ENCODE measurements at regions not wholly inside any gene's neighbourhood (a gene's known extent, or its start where the extent isn't known, plus 50 kb on each side); places are given as distances from the start of the nearest gene placed in this dataset.

- Histone ChIP-seq H3K27ac (ENCODE audit: low read depth, low read length) (no peak overlapping the region), H3K79me2 (ENCODE audit: insufficient read depth, low read length) (no peaks in the 10 kb centered on the region), H3K4me3 (replicated peaks in 1 of 2; ENCODE audit: low read depth in 1 of 2, low read length in 2 of 2) (no peak overlapping the region), H3K4me1 (ENCODE audit: control insufficient read depth in 1 of 2, insufficient read depth in 2 of 2, low read length in 2 of 2) (no peaks in the 10 kb centered on the region), H4K20me1 (ENCODE audit: insufficient read depth) (no peaks in the 10 kb centered on the region), H3K36me3 (ENCODE audit: control insufficient read depth in 1 of 2, insufficient read depth in 2 of 2, low read length in 2 of 2) (no peaks in the 10 kb centered on the region), H3K9ac (ENCODE audit: low read length) (no peak overlapping the region), H3K27me3 (ENCODE audit: insufficient read depth, low read length) (peaks cover 37% of the 10 kb centered on the region), H2AFZ (ENCODE audit: low read depth, low read length, poor library complexity, severe bottlenecking) (no peak overlapping the region), H3K4me2 (ENCODE audit: low read length) (no peak overlapping the region), H3K9me3 (ENCODE audit: control insufficient read depth in 1 of 2, insufficient read depth in 1 of 2, low read depth in 1 of 2, low read length in 2 of 2) (no peaks in the 10 kb centered on the region), H3K9me2 (ENCODE audit: insufficient read depth) (no peaks in the 10 kb centered on the region)
- ChIA-PET CTCF (no interaction called here), POLR2A (no interaction called here), RAD21 (ENCODE audit: low non-redundant PET in 1 of 2, low total read pairs in 2 of 2, uncharacterized antibody in 2 of 2, unreplicated experiment in 2 of 2) (no interaction called here)
- DNase-seq (ENCODE audit: low read depth, low spot score), result no peak
- no TSS peak for BruUV-seq (replicated peaks)
- intact Hi-C loops (cut with micrococcal nuclease), result no loop called here
- TF ChIP-seq REST (IDR thresholded peaks at IDR 0.05; ENCODE audit: low read depth) (peak; percentile 49), ATF3 (IDR thresholded peaks at IDR 0.05) (no peak)
- ATAC-seq, result no peak
Observed at GRCh38 chr10:6713716-6714115, 133.6 kb upstream of the PRKCQ start.

- Histone ChIP-seq H3K9me2 (ENCODE audit: insufficient read depth) (no peaks in the 10 kb centered on the region), H4K20me1 (ENCODE audit: insufficient read depth) (no peaks in the 10 kb centered on the region), H3K9me3 (ENCODE audit: control insufficient read depth in 1 of 2, insufficient read depth in 1 of 2, low read depth in 1 of 2, low read length in 2 of 2) (no peaks in the 10 kb centered on the region), H2AFZ (ENCODE audit: low read depth, low read length, poor library complexity, severe bottlenecking) (no peak overlapping the region), H3K27me3 (ENCODE audit: insufficient read depth, low read length) (peaks cover 40% of the 10 kb centered on the region), H3K36me3 (ENCODE audit: control insufficient read depth in 1 of 2, insufficient read depth in 2 of 2, low read length in 2 of 2) (no peaks in the 10 kb centered on the region), H3K4me1 (ENCODE audit: control insufficient read depth in 1 of 2, insufficient read depth in 2 of 2, low read length in 2 of 2) (no peaks in the 10 kb centered on the region), H3K27ac (ENCODE audit: low read depth, low read length) (no peak overlapping the region), H3K4me3 (replicated peaks in 1 of 2; ENCODE audit: low read depth in 1 of 2, low read length in 2 of 2) (no peak overlapping the region), H3K79me2 (ENCODE audit: insufficient read depth, low read length) (no peaks in the 10 kb centered on the region), H3K9ac (ENCODE audit: low read length) (no peak overlapping the region), H3K4me2 (ENCODE audit: low read length) (no peak overlapping the region)
- ChIA-PET POLR2A (no interaction called here), CTCF (no interaction called here), RAD21 (ENCODE audit: low non-redundant PET in 1 of 2, low total read pairs in 2 of 2, uncharacterized antibody in 2 of 2, unreplicated experiment in 2 of 2) (no interaction called here)
- TF ChIP-seq RAD21 (IDR thresholded peaks at IDR 0.05; ENCODE audit: low read depth) (no peak), TCF7L2 (IDR thresholded peaks at IDR 0.05; ENCODE audit: borderline replicate concordance, extremely low read depth, insufficient read depth, insufficient read length) (no peak), REST (IDR thresholded peaks at IDR 0.05; ENCODE audit: low read depth) (no peak), SRF (IDR thresholded peaks at IDR 0.05; ENCODE audit: low read depth) (no peak), CBX3 (IDR thresholded peaks at IDR 0.05; ENCODE audit: low read depth) (no peak), JUND (IDR thresholded peaks at IDR 0.05) (no peak), ATF3 (IDR thresholded peaks at IDR 0.05) (no peak), EZH2 (IDR thresholded peaks at IDR 0.05) (no peak), SIN3A (IDR thresholded peaks at IDR 0.05; ENCODE audit: low read depth) (no peak), YY1 (IDR thresholded peaks at IDR 0.05; ENCODE audit: extremely low read depth, insufficient replicate concordance, low read depth, low read length) (no peak)
- DNase-seq (ENCODE audit: low read depth, low spot score) (no peak), ATAC-seq (no peak)
- intact Hi-C loops (cut with micrococcal nuclease), result no loop called here
- BruUV-seq (replicated peaks), result no TSS peak
Observed at GRCh38 chr10:6713120-6713519, 133.0 kb upstream of the PRKCQ start.

All from HCT116 (cell line).